ENCODE measurements at regions not wholly inside any gene's neighbourhood (a gene's known extent, or its start where the extent isn't known, plus 50 kb on each side); places are given as distances from the start of the nearest gene placed in this dataset.

- no peak for DNase-seq
Observed at GRCh38 chr9:86405926-86406325, 51.7 kb upstream of the TUT7 start.

DNA sequence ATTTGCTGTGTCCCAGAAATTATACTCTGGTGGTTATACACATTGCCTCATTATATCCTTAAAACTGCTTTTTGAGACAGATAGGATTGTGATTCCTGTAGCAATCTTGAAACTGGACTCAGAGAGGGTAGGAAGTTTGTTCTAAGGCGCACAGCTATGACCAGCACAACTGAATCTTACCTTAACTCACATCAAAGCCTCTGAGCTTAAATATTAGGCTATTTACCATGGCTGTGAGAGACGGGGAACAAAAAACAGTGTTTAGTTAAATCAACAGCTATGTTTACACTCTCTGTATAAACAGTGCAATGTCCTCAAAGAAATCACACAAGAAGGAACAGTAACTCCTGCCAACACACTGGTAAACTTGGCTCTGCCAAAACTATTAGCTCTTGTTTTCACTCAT is 50.9 kb upstream of the TUT7 start:
- DNase-seq = no peak
